IMR-90 (cell line): ENCODE measurements at regions not wholly inside any gene's neighbourhood (a gene's known extent, or its start where the extent isn't known, plus 50 kb on each side); places are given as distances from the start of the nearest gene placed in this dataset.

Source experiments
- ATAC-seq: fragments of 200-7000 bp; cut with Tn5 transposase; 2 replicates; pipeline ENCODE4 v1.9.1; 2020; ENCODE audit warnings: low read depth, mild to moderate bottlenecking, moderate library complexity
- BruUV-seq: library from RNA; stranded (reverse); fragments of 400-500 nt; replicated peaks from 2 replicates; lab custom pipeline; 2021; lab: Mats Ljungman, UMichigan
- CTCF ChIA-PET: fragments of 300-600 bp; formaldehyde crosslinking; extraction: SDS; loops from one replicate; lab custom pipeline; 2021; ENCODE audit warnings: antibody characterized with exemption; lab: Yijun Ruan, JAX
- POLR2A ChIA-PET: fragments of 300-600 bp; sonication (Branson Sonifier 250); formaldehyde crosslinking; loops from one replicate; lab custom pipeline; 2022; ENCODE audit warnings: antibody characterized with exemption; ENCODE audit not compliant: unreplicated experiment; lab: Charles Lee
- DNase-seq: peaks from one replicate; pipeline ENCODE4 v3.0.0; 2013
- H2AFZ ChIP-seq: replicated peaks from 2 replicates; pipeline ENCODE3; 2013; ENCODE audit warnings: low read length, mild to moderate bottlenecking; ENCODE audit not compliant: poor library complexity
- H2AK5ac ChIP-seq: 2 replicates; pipeline ENCODE4 v1.6.1; 2013; ENCODE audit warnings: low read depth, low read length, inconsistent platforms
- H2AK9ac ChIP-seq: replicated peaks from 2 replicates; pipeline ENCODE3; 2013; ENCODE audit warnings: mild to moderate bottlenecking, low read depth, low read length, moderate library complexity; ENCODE audit not compliant: poor library complexity
- H2BK120ac ChIP-seq: 2 replicates; pipeline ENCODE4 v1.6.1; 2013; ENCODE audit warnings: low read depth, low read length, inconsistent platforms
- H2BK15ac ChIP-seq: 3 replicates; pipeline ENCODE4 v1.6.1; 2013; ENCODE audit warnings: low read depth, low read length, inconsistent platforms
- H2BK20ac ChIP-seq: 2 replicates; pipeline ENCODE4 v1.6.1; 2013; ENCODE audit warnings: low read depth, mild to moderate bottlenecking, inconsistent platforms, low read length, moderate library complexity
- H2BK5ac ChIP-seq: 2 replicates; pipeline ENCODE4 v1.6.1; 2013; ENCODE audit warnings: mild to moderate bottlenecking, low read depth, low read length, inconsistent platforms; ENCODE audit not compliant: poor library complexity, severe bottlenecking
- H3K14ac ChIP-seq: replicated peaks from 2 replicates; pipeline ENCODE4 v1.6.1; 2013; ENCODE audit warnings: low read depth, low read length, inconsistent platforms
- H3K18ac ChIP-seq: 2 replicates; pipeline ENCODE4 v1.6.1; 2013; ENCODE audit warnings: low read depth, low read length, control low read depth
- H3K23ac ChIP-seq: 2 replicates; pipeline ENCODE4 v1.6.1; 2013; ENCODE audit warnings: low read depth, low read length, inconsistent platforms
- H3K27ac ChIP-seq: 2 replicates; pipeline ENCODE4 v1.5.1; 2013; ENCODE audit warnings: mild to moderate bottlenecking, control low read depth, low read length; ENCODE audit not compliant: insufficient read depth
- H3K27me3 ChIP-seq: 2 replicates; pipeline ENCODE4 v1.6.1; 2013; ENCODE audit warnings: low read length; ENCODE audit not compliant: control insufficient read depth, insufficient read depth
- H3K36me3 ChIP-seq: 2 replicates; pipeline ENCODE4 v1.6.1; 2013; ENCODE audit warnings: low read length, mixed read lengths; ENCODE audit not compliant: control insufficient read depth, insufficient read depth
- H3K4ac ChIP-seq: 2 replicates; pipeline ENCODE4 v1.6.1; 2013; ENCODE audit warnings: low read depth, low read length, inconsistent platforms
- H3K4me1 ChIP-seq: 2 replicates; pipeline ENCODE4 v1.6.1; 2013; ENCODE audit warnings: low read length, mixed read lengths; ENCODE audit not compliant: control insufficient read depth, insufficient read depth
- H3K4me2 ChIP-seq: 2 replicates; pipeline ENCODE4 v1.6.1; 2013; ENCODE audit warnings: low read depth, mild to moderate bottlenecking, control low read depth, low read length, moderate library complexity
- H3K4me3 ChIP-seq: 2 replicates; pipeline ENCODE4 v1.5.1; 2013; ENCODE audit warnings: low read depth, mild to moderate bottlenecking, control low read depth, low read length, moderate library complexity; ENCODE audit not compliant: insufficient read depth
- H3K56ac ChIP-seq: 2 replicates; pipeline ENCODE4 v1.6.1; 2013; ENCODE audit warnings: low read length, inconsistent platforms; ENCODE audit not compliant: insufficient read depth; ENCODE audit errors: extremely low read depth
- H3K79me1 ChIP-seq, 2 experiments: 2 replicates each; pipeline ENCODE4 v1.6.1; 2013; ENCODE audit warnings: low read length in 2 of 2, inconsistent platforms in 1 of 2, low read depth in 1 of 2
- H3K9ac ChIP-seq: 2 replicates; pipeline ENCODE4 v1.6.1; 2013; ENCODE audit warnings: low read depth, low read length, control low read depth
- H3K9me1 ChIP-seq: 2 replicates; pipeline ENCODE4 v1.6.1; 2013; ENCODE audit warnings: low read length, inconsistent platforms; ENCODE audit not compliant: insufficient read depth
- H3K9me3 ChIP-seq: 2 replicates; pipeline ENCODE4 v1.6.1; 2013; ENCODE audit warnings: low read length; ENCODE audit not compliant: control insufficient read depth, insufficient read depth
- H4K20me1 ChIP-seq: 2 replicates; pipeline ENCODE4 v1.6.1; 2013; ENCODE audit warnings: low read length, inconsistent platforms; ENCODE audit not compliant: insufficient read depth
- H4K5ac ChIP-seq: 2 replicates; pipeline ENCODE4 v1.6.1; 2013; ENCODE audit warnings: mild to moderate bottlenecking, low read depth, low read length, control low read depth
- H4K8ac ChIP-seq, 2 experiments: 2 replicates each; pipeline ENCODE4 v1.6.1; 2013; ENCODE audit warnings: low read depth in 2 of 2, low read length in 2 of 2, control low read depth in 1 of 2, inconsistent platforms in 1 of 2
- H4K91ac ChIP-seq: 2 replicates; pipeline ENCODE4 v1.6.1; 2013; ENCODE audit warnings: low read depth, low read length, inconsistent platforms; ENCODE audit not compliant: insufficient read depth
- CEBPB ChIP-seq: IDR thresholded peaks from 2 replicates; pipeline ENCODE4 v1.6.1; 2012; ENCODE audit warnings: low read depth, low read length, improper control_type of control experiment
- CHD1 ChIP-seq: IDR thresholded peaks from 2 replicates; pipeline ENCODE4 v1.6.1; 2012; ENCODE audit warnings: low read depth, low read length, improper control_type of control experiment
- MAZ ChIP-seq: IDR thresholded peaks from 2 replicates; pipeline ENCODE4 v1.6.1; 2012; ENCODE audit warnings: low read depth, mild to moderate bottlenecking, low read length, improper control_type of control experiment, moderate library complexity, borderline replicate concordance
- NFE2L2 ChIP-seq: fragments of 150-350 bp; IDR thresholded peaks from 2 replicates; pipeline ENCODE4 v1.6.1; 2016; ENCODE audit warnings: low read depth, mild to moderate bottlenecking, low read length
- POLR2A ChIP-seq: IDR thresholded peaks from 2 replicates; pipeline ENCODE4 v1.6.1; 2012; ENCODE audit warnings: mild to moderate bottlenecking, low read depth, low read length
- RFX5 ChIP-seq: IDR thresholded peaks from 2 replicates; pipeline ENCODE4 v1.8.0; 2012; ENCODE audit warnings: low read depth, mild to moderate bottlenecking, low read length, moderate library complexity
- dilution Hi-C: fragments of 300-500 bp; cut with HindIII; formaldehyde crosslinking; loops from one replicate; pipeline ENCODE4 v1.14.3; 2018; ENCODE audit warnings: low sequenced_read_pairs; ENCODE audit not compliant: unreplicated experiment
- in situ Hi-C: fragments of 300-500 bp; cut with MboI; formaldehyde crosslinking; loops from 3 replicates; pipeline ENCODE4 v1.14.3; 2019; ENCODE audit warnings: low sequenced_read_pairs, inconsistent platforms, mixed read lengths
- intact Hi-C: fragments of 100-400 bp; cut with micrococcal nuclease; formaldehyde crosslinking; loops from 2 replicates; pipeline ENCODE4 v1.10.0; 2022
- TF ChIP-seq, protein P1 (sequence below): fragments of 150-350 bp; IDR thresholded peaks from 2 replicates; pipeline ENCODE4 v1.6.1; 2017; ENCODE audit warnings: mild to moderate bottlenecking, antibody characterized with exemption, low read length, low read depth
- TF ChIP-seq, protein P2 (sequence below): conservative IDR thresholded peaks from 2 replicates; pipeline ENCODE4 v1.5.1; 2012; ENCODE audit warnings: mild to moderate bottlenecking, low read depth, low read length, improper control_type of control experiment

DNA sequence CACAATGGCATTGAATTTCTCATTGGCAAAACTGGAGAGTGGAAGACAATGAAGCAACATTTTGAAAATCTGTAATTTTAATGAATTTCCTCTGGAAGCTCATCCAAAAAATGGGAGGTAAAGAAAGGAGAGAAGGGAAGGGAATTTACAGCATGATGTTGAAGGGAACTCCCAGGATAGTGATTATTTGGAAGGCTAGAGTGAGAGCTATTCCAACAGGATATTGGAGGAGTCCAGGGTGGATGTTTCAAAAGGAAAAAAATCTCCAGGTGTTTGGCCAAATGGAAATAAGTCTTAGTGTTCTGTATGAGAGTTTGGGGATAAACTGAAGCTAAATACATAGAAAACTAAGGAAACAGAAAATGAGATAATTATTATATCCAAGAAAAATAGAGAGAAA is 106.2 kb downstream of the IZUMO3 start:
- H3K4me1 ChIP-seq, result no peaks in the 10 kb centered on the region
- H2AFZ ChIP-seq, result no peak overlapping the region
- H3K9ac ChIP-seq, result no peak overlapping the region
- H3K9me3 ChIP-seq, result no peaks in the 10 kb centered on the region; the same call in 1 of the 2 replicates
- H3K18ac ChIP-seq, result no peak overlapping the region
- no peaks in the 10 kb centered on the region for H3K9me1 ChIP-seq
- ChIA-PET CTCF (no interaction called here), POLR2A (no interaction called here)
- no peak overlapping the region for H2BK120ac ChIP-seq
- no peak for DNase-seq
- H3K14ac ChIP-seq, result no peak overlapping the region
- TF ChIP-seq, protein P1, sequence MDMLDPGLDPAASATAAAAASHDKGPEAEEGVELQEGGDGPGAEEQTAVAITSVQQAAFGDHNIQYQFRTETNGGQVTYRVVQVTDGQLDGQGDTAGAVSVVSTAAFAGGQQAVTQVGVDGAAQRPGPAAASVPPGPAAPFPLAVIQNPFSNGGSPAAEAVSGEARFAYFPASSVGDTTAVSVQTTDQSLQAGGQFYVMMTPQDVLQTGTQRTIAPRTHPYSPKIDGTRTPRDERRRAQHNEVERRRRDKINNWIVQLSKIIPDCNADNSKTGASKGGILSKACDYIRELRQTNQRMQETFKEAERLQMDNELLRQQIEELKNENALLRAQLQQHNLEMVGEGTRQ, result no peak
- TF ChIP-seq MAZ (no peak), CEBPB (no peak), POLR2A (no peak), NFE2L2 (no peak), RFX5 (no peak), CHD1 (no peak)
- TF ChIP-seq, protein P2, sequence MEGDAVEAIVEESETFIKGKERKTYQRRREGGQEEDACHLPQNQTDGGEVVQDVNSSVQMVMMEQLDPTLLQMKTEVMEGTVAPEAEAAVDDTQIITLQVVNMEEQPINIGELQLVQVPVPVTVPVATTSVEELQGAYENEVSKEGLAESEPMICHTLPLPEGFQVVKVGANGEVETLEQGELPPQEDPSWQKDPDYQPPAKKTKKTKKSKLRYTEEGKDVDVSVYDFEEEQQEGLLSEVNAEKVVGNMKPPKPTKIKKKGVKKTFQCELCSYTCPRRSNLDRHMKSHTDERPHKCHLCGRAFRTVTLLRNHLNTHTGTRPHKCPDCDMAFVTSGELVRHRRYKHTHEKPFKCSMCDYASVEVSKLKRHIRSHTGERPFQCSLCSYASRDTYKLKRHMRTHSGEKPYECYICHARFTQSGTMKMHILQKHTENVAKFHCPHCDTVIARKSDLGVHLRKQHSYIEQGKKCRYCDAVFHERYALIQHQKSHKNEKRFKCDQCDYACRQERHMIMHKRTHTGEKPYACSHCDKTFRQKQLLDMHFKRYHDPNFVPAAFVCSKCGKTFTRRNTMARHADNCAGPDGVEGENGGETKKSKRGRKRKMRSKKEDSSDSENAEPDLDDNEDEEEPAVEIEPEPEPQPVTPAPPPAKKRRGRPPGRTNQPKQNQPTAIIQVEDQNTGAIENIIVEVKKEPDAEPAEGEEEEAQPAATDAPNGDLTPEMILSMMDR, result no peak
- no peaks in the 10 kb centered on the region for H3K79me1 ChIP-seq
- no peak overlapping the region for H2BK5ac ChIP-seq
- no TSS peak for BruUV-seq
- no peak overlapping the region for H2AK9ac ChIP-seq
- H3K23ac ChIP-seq, result no peak overlapping the region
- H2BK15ac ChIP-seq, result no peak overlapping the region
- H3K36me3 ChIP-seq, result no peaks in the 10 kb centered on the region
- H3K27ac ChIP-seq, result no peak overlapping the region
- in situ Hi-C loops (no loop called here), intact Hi-C loops (no loop called here), dilution Hi-C loops (no loop called here)
- no peak overlapping the region for H3K56ac ChIP-seq
- no peak overlapping the region for H3K4ac ChIP-seq
- no peak overlapping the region for H2AK5ac ChIP-seq
- no peaks in the 10 kb centered on the region for H3K27me3 ChIP-seq
- no peak overlapping the region for H4K91ac ChIP-seq
- ATAC-seq, result no peak
- no peak overlapping the region for H3K4me2 ChIP-seq
- no peak overlapping the region for H4K8ac ChIP-seq
- H4K5ac ChIP-seq, result no peak overlapping the region
- no peaks in the 10 kb centered on the region for H4K20me1 ChIP-seq
- H2BK20ac ChIP-seq, result no peak overlapping the region
- H3K4me3 ChIP-seq, result no peak overlapping the region
